HG02885 (cell line): ENCODE measurements at regions not wholly inside any gene's neighbourhood (a gene's known extent, or its start where the extent isn't known, plus 50 kb on each side); places are given as distances from the start of the nearest gene placed in this dataset.

Source experiments
- ATAC-seq: cut with Tn5 transposase; IDR thresholded peaks from one replicate; pipeline ENCODE4 v1.9.1; 2021; ENCODE audit warnings: mild to moderate bottlenecking; ENCODE audit not compliant: unreplicated experiment, poor library complexity

DNA sequence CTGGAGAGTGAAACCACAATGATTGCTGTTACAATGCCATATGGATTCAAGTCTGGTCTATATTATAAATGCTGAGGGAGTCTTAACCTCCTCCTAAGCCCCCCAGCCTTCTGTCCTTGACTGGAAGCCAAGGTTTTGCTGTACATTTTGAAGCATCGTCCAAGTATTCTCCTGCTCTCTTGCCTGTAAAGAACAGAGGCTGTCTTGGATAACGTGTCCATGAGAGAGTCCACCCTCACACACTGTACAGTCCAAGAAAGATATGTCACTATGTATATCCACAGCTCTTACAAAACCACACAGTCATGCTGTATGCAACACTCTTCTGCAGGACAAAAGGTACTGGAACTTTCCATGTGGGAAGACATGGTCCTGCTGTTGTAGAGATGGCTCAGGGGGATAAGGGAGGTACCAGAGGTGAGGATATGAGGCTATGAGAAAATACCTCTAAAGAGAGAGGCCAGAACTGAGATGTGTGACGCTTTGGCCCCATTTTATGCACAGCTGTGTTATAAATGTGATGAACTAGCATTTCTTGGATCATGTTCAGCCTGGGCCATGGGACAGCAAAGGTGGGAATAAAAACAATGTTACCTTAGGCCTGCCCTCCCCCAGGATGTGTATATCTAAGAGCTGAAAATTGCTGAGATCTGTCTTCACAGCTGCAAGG is 678.6 kb downstream of the IQCM start:
- ATAC-seq, result no peak

DNA sequence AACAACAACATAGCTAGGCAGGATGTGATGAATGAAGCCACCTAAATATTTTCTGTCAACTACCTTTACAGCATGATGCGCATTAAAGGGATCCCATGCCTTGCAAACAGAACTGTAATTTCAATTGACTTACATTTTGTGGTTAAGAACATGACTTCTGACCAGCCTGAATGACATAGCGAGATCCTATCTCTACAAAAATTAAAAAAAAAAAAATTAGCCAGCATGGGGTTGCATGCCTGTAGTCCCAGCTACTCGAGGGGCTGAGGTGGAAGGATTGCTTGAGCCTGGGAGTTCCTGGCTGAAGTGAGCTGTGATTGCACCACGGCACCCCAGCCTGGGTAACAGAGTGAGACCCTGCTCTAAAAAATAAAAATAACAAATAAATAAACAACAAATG is 680.6 kb downstream of the IQCM start:
- ATAC-seq, result no peak

DNA sequence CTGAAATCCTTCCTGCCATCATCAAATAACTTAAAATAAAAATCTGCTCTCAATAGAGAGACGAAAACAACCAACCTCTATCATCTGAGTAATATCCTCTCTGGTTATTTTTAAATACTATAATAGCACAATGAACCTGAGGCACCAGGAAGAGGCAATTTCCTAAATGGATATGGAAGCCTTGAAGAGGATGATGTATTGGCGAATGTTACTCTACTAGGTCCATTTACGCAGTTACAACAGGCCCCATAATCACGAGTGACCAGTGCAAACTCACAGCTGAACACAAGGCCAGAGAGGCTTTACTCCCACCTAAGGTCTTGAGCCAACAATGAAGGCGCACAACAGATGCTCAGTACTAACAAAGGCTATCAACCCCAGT is 678.8 kb upstream of the NR3C2 start:
- ATAC-seq, result no peak

DNA sequence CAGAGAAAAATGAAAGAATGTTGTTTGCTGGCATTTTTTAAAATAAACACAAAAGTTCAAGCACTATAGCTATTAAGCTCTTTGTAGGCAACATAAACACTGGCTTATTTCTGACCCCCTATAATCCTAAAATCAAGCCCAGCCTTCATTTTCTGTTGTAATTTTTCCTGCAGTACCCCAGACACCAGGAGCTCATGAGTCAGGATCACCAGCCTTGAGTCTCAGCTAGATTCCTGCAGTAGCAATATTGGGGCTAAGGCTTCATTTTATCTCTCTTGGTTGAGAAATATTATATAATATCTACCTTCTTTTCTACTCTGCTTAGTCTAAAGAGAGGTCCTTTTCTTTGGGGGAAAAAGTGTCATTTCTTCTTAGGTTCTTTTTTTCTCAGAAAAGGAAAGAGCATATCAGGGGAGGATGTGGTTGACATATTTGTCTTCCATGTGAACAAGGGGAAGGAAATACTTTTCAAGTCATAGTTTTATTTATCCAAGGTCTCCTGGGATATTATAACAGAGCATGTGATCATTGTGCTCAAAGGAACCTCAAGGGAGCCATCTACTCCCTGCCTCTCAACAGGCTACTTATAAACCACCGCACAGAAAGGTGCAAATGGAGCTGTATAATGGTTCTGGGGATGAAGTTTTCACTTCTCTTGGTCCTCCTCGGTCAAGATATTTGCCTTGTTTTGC is 678.3 kb upstream of the NR3C2 start:
- ATAC-seq, result no peak

DNA sequence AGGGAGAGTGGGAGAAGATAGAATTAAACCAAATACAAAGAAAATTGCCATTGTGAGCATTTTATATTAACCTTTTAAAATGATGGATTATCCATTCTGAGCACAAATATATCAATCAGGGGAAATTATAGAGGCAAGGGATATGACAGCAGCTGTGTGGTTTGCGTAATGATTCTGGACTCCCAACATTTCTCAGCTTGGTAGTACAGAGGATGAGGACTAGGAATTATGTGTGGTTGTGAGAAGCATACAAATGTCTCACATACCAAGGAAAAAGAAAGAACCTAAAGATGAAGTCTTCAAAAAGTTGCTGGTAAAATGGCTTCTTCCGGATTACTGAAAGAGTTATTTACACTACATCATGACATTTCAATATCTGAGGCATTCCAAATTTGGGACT is 674.6 kb upstream of the NR3C2 start:
- no peak for ATAC-seq

DNA sequence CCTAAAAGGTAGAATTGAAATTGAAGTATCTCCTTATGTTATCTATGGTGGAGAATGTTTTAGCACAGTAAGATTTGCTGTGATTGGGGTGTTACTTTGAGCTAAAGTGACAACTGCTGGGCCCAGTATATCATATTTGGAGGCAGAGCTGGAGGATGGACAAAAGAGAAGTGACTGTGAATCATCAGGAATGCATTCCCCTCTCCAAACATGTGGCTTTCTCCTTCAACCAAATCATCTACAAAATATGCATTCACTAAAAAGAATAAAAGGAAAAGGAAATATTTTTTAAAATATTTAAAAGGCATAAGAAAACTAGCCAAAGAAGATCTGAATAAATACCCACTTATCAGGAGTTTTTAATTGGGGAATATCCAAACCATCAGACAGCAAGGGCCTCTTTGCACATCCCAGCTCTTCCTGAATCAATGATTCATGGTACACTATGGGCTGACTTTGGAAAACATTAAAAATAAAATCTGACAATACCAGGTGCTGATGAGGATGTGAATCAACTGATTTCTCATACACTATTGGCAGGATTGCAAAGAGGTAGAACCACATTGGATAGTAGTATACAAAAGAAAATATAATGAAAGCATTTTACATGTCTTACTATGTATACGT is 671.7 kb upstream of the NR3C2 start:
- no peak for ATAC-seq

DNA sequence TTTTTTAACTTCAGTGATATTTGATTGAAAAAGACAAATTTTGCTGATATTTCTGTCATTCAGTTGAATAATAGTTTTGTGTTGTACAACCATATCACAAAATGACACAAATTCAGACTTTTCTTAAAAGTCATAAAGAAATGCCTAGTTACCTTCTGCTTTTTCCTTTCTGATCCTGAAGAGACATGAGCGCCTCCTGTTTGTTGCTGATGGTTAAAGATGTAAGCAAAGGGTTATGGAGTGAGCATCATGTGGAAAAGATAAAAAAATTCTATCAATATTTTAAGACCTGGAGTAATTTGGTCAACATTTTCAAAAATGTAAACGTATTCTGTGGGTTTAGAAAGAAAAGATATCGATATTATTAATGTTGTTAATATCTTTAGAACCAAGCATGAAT is 669.9 kb upstream of the NR3C2 start:
- ATAC-seq, result no peak

DNA sequence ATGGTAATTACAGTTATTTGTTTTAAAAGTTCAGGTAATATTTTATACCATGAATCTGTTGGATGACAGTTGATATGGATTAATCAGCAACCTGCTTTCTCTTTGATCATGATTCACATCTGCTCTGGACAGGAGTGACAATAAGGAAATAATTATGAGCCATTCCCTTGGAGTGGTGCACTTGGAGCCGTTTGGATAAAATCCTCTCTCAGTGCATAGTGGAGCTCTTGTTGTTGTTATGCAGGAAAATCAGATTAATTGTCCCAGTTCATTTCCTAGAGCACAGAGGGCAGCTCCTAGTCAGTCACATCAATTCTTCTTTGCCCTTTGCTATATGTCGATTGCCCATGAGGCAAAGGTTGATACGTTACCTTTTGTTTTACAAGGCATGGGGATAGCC is 668.3 kb upstream of the NR3C2 start:
- no peak for ATAC-seq

DNA sequence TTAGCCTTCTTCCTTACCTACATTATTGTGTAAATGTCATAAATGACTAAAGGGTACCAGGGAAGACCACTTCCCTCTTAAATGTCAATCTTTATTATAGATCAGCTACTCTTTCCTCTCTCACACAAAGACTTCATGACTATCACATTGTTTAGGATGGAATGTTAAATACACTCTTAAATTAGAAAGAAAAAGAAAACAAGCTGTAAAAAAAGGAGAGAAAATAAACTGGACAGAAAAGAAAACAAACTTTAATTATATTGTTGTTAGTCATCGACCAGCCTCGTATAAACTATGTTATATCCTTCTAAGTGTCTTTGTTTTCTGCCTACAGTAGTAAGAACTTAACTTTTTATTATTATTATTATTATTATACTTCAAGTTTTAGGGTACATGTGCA is 666.4 kb upstream of the NR3C2 start:
- no peak for ATAC-seq

DNA sequence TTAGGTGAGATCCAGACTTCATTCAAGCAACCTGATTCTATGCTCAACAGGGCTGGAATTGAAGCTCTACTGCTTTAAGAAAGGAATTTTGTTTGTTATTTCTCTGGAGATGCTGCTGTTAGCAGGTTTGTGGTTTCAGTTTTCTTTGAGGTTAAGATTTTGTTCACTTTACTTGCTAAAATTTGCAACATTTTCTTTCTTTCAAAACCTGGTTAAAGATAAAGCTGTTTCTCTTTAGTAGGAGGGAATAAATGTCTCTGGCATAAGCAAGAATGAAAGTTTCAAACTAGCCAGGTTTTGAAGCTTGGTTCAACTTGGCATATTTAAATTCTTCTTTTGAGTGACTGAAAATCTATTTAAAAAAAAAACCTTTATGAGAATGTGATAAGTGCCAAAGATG is 660.6 kb upstream of the NR3C2 start:
- no peak for ATAC-seq

DNA sequence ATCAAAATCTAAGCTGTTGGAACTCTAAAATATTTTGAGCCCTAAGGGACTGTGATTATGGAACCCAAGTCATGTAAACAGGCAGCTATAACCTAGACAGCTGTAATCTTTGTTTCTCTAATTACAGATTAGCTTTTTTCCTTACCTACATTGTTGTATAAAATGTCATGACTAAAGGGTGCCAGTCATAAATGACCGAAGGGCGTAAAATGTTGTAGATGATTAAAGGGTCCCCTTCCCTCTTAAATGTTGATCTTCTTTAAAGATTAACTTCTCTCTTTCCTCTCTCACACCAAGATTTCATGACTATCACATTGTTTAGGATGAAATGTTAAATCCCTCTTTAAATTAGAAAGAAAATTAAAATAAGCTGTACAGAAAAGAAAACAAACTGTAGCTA is 659.4 kb upstream of the NR3C2 start:
- no peak for ATAC-seq

DNA sequence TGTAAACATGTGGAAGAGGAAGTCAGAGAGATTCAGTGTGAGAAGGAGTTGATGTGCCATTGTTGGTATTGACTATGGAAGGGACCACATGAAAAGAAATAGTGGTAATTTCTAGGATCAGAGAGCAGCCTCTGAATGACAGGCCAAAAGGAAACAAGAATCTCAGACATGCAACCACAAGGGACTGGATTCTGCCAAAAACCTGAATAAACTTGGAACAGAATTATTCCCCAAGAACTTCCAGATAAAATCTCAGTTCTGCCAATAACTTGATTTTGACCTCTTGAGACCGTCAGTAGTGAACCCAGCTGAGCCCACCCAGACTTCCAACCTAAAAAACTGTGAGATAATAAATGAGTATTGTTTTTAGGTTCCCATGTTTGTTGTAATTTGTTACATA is 653.6 kb upstream of the NR3C2 start:
- no peak for ATAC-seq

DNA sequence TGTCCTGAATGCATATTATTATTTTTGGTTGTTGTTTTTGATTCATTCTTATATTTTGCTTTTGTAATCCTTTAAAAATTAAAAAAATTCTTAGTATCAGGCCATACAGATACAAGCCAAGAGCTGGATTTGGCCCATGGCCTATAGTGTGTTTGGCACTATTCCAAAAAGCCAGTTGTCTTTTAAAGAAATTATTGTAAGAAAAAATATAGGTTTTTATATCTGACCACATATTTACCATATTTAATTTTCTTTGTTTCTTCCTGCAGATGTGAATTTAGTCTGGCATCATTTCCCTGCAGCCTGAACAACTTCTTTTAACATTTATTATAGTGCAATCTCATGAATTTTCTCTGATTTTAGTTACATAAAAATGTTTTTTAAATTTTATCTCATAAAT is 652.8 kb upstream of the NR3C2 start:
- no peak for ATAC-seq

DNA sequence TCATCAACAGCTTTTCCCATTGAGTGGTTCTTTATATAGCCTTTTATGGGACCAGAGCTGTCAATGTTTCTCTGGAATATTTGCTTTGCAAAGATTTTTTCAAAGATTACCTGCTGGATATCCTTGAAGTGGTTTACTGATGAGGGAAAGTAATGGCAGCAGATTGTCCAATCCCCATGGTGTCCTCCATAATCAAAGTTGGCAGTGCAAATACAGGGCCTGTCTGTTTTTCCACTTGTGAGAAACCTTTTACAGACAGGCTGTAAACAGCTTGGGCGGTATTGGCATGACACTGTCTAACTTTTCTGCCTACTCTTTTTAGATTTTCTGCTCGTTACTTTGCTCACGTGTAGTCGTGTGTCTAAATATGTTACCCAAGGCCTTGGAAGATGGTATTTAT is 641.9 kb upstream of the NR3C2 start:
- ATAC-seq, result no peak

DNA sequence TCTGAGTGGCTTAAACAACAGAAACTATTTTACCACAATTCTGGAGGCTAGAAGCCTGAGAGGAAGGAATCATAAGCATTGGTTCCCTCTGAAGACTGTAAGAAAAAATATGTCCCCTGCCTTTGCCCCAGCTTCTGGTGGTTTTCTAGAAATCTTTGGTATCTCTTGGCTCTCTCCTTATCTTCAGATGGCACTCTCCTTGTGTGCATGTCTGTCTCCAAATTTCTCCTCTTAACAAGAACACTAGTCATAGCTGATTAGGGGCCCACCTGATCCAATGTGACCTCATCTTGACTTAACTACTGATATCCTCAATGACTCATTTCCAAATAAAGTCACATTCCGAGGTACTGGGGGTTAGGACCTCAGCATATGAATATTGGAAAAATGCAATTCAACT is 635.0 kb upstream of the NR3C2 start:
- no peak for ATAC-seq

DNA sequence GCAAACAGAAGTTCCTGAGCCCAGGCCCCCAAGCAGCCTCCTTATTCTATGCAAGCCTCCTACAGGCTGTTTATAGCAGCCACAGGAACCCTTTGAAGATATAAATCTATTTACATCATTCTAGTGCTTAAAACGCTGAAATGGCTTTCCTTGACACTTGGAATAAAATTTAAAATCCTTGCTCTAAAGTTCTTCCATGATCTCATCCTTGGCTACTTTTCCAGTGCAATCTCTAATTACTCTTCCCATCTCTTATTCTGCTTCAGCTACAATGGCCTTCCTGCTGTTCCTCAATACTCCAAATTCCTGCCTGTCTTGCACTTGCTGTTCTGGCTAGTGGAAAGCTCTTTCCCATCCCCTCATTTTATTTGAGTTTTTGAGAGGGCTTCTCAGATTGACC is 634.2 kb upstream of the NR3C2 start:
- ATAC-seq, result no peak

DNA sequence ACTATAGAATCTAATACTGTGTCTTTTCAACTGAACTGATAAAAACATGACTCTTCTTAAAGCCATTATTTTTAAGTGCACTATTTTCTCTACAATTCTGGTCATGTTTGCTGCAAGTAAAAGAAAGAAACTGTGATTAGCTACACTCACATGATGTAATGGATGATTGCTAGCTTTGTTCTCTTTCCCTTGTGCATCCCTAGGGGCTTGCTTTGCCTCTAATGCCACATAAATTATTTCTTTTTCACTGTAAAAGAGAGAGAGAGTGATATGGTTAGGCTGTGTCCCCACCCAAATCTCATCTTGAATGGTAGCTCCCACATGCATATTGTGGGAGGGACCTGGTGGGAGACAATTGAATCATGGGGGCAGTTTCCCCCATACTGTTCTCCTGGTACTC is 630.2 kb upstream of the NR3C2 start:
- ATAC-seq, result no peak

DNA sequence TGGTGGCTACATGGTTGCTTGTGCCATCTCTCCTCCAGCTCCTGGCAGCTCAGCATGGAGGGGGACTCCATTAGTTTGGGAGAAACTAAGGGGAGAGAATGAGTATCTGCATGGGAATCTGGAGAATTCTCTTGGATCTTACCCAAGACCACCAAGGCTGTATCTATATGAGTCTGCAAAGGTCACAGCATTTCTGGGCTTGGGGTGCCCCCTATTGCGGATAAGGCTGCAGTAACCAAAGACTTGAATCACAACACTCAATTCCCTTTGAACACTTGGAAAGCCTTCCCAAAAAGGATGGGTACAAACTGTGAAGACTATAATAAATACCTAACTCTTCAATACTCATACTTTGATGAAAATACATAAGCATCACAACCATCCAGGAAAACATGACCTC is 623.5 kb upstream of the NR3C2 start:
- no peak for ATAC-seq

DNA sequence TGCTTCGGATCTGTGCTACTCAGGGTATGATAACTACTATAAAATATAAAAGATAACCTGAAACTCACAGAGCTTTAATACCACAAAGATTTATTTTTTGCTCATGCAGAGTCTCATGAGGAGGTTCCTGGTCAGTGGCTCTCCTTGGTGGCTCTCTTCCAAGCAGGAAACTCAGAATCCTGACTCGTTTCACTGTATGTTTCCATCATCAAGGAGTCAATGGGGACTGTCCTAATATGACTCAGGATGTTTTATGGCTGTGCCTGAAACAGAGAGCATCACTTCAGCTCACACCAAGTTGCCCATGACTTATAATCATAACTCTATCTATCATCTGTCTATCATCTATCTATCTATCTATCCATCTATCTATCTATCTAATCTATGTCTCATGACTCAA is 620.8 kb upstream of the NR3C2 start:
- ATAC-seq, result no peak

DNA sequence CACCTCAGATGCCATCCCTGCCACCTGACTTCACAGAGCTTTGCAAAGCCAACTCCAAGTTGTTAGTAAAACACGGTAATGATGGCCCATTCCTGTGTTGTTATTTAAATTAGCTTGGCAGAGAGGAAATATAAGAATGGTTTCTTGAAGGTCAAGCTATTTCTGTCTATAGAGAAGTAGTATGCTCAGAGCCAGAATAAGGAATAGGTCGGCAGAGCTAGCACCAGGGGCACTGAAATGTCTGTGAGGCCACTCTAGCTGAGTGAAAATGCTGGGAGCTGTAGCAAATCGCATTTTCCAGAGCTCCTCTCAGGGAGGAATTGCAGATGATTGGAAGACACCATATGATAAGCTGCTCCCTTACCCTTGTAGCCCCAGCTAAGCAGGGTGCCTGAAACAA is 615.4 kb upstream of the NR3C2 start:
- no peak for ATAC-seq

DNA sequence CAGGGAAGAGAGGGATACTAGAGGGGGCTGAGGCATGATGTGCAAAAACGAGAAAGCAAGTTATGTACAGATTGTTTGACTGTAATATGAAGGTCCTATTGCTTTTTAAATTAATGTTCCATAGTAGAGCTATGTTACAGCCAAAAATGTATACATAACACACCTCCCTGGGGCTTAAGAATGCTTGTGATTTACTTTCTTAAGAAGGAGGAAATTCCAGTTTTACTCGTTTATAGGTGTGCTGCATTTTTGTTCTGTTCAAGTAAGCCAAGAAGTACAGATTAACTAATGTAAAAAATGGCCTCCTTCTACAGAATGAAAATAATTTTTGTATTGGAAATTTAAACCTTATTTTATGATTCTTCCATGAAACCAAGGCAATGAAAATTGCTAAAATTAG is 614.4 kb upstream of the NR3C2 start:
- ATAC-seq, result no peak

DNA sequence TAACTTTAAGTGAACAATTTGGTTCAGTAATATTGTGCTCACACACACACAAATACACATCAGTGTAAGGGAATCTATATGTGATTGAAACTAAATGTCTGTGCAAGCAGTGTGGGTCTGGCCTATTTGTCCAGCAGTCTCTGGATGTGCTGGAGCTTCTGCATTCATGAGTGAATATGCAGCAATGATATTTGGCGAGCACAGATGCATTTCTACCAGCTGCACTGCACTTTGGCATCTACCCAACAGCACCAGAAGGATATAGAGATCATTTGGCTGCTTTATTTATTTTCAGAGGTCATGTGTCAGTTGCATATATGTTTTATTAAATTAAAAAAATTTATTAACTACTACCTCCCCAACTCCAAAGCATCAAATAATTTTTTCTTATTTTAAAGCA is 613.4 kb upstream of the NR3C2 start:
- no peak for ATAC-seq
